ENCODE measurements at regions not wholly inside any gene's neighbourhood (a gene's known extent, or its start where the extent isn't known, plus 50 kb on each side); places are given as distances from the start of the nearest gene placed in this dataset.

DNA sequence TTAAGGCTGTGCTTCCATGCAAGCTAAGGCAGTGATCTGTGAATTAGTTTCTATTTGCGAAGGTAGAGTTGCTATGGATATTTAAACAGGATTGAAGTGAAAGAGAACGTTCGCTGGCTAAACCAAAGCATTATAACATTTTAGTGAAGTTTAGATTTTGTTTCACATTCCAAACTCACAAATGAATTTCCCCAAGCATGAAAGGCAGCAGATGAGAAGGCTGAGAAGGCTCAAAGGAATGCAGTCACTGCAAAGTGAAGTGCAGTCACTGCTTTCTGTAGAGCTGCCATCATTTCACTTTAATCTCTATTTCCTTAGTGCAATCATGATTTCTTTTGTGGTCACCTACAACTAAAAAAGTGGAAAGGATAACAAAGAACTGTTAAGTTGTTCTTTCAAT lies 334.7 kb upstream of the NR3C2 start:
- H3K9ac ChIP-seq (ENCODE audit: insufficient read depth, low read length), result peak overlapping the region; percentile 10
- peak overlapping the region in 2 of 4 experiments; percentile 4 to 19 for H3K4me3 ChIP-seq (replicated peaks in 1 of 4; ENCODE audit: control extremely low read depth in 1 of 4, insufficient read depth in 1 of 4, low read depth in 3 of 4, low read length in 4 of 4)
- no peaks in the 10 kb centered on the region for H3K27me3 ChIP-seq (ENCODE audit: control insufficient read depth, insufficient read depth, low read length)
- H2AFZ ChIP-seq (ENCODE audit: low read length), result peak overlapping the region; percentile 25
- H3K9me3 ChIP-seq (ENCODE audit: control insufficient read depth, insufficient read depth, low read depth, low read length), result no peaks in the 10 kb centered on the region
- peak overlapping the region; percentile 64 for H3K4me2 ChIP-seq (ENCODE audit: extremely low read depth, insufficient read depth, low read length)
- no peaks in the 10 kb centered on the region for H3K79me2 ChIP-seq (ENCODE audit: control insufficient read depth, insufficient read depth, low read length)
- DNase-seq (ENCODE audit: low read depth in 2 of 2), result peak in 1 of 2 donors; percentile 86
- H3K4me1 ChIP-seq (ENCODE audit: control insufficient read depth, extremely low read depth, insufficient read depth, low read length), result no peaks in the 10 kb centered on the region
- H3K27ac ChIP-seq (ENCODE audit: insufficient read depth, low read length), result peak overlapping the region; percentile 52
- TF ChIP-seq EZH2 (IDR thresholded peaks at IDR 0.05; ENCODE audit: low read length, missing control alignments), result no peak
- TF ChIP-seq, protein P1, sequence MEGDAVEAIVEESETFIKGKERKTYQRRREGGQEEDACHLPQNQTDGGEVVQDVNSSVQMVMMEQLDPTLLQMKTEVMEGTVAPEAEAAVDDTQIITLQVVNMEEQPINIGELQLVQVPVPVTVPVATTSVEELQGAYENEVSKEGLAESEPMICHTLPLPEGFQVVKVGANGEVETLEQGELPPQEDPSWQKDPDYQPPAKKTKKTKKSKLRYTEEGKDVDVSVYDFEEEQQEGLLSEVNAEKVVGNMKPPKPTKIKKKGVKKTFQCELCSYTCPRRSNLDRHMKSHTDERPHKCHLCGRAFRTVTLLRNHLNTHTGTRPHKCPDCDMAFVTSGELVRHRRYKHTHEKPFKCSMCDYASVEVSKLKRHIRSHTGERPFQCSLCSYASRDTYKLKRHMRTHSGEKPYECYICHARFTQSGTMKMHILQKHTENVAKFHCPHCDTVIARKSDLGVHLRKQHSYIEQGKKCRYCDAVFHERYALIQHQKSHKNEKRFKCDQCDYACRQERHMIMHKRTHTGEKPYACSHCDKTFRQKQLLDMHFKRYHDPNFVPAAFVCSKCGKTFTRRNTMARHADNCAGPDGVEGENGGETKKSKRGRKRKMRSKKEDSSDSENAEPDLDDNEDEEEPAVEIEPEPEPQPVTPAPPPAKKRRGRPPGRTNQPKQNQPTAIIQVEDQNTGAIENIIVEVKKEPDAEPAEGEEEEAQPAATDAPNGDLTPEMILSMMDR (conservative IDR thresholded peaks at IDR 0.05 in 1 of 2, IDR thresholded peaks at IDR 0.05 in 1 of 2; ENCODE audit: low read depth in 1 of 2, low read length in 2 of 2), result no peak
- H3K36me3 ChIP-seq (ENCODE audit: control insufficient read depth, insufficient read depth, low read length), result no peaks in the 10 kb centered on the region
- no peaks in the 10 kb centered on the region for H4K20me1 ChIP-seq (ENCODE audit: control insufficient read depth, extremely low read depth, insufficient read depth, low read length)

DNA sequence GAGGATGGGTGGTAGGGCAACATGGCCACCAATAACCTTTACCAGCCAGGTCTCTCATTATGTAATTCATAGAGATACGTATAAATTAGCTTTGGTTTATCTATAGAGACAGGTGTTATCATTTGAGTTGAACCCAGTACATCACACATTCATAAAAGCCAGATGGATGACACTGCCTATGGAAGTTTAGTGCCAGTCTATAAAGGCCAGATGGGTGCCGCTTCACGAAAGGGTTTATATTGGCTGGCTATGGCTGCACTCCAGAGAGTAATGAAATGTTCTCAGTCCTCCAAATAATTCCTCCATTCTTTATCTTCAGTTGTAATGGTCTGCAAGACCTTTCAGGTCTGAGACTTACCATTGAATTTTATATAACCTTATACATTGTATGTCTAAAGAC lies 331.9 kb upstream of the NR3C2 start:
- H3K27me3 ChIP-seq (ENCODE audit: control insufficient read depth, insufficient read depth, low read length), result no peaks in the 10 kb centered on the region
- no peak overlapping the region for H2AFZ ChIP-seq (ENCODE audit: low read length)
- H3K4me1 ChIP-seq (ENCODE audit: control insufficient read depth, extremely low read depth, insufficient read depth, low read length), result no peaks in the 10 kb centered on the region
- H3K36me3 ChIP-seq (ENCODE audit: control insufficient read depth, insufficient read depth, low read length), result no peaks in the 10 kb centered on the region
- no peaks in the 10 kb centered on the region for H4K20me1 ChIP-seq (ENCODE audit: control insufficient read depth, extremely low read depth, insufficient read depth, low read length)
- no peak overlapping the region for H3K4me3 ChIP-seq (replicated peaks in 1 of 4; ENCODE audit: control extremely low read depth in 1 of 4, insufficient read depth in 1 of 4, low read depth in 3 of 4, low read length in 4 of 4)
- DNase-seq (ENCODE audit: low read depth in 2 of 2), result no peak
- H3K4me2 ChIP-seq (ENCODE audit: extremely low read depth, insufficient read depth, low read length), result no peak overlapping the region
- no peak overlapping the region for H3K9ac ChIP-seq (ENCODE audit: insufficient read depth, low read length)
- no peaks in the 10 kb centered on the region for H3K9me3 ChIP-seq (ENCODE audit: control insufficient read depth, insufficient read depth, low read depth, low read length)
- no peak for TF ChIP-seq EZH2 (IDR thresholded peaks at IDR 0.05; ENCODE audit: low read length, missing control alignments)
- TF ChIP-seq, protein P1 (conservative IDR thresholded peaks at IDR 0.05 in 1 of 2, IDR thresholded peaks at IDR 0.05 in 1 of 2; ENCODE audit: low read depth in 1 of 2, low read length in 2 of 2), result no peak
- H3K27ac ChIP-seq (ENCODE audit: insufficient read depth, low read length), result no peak overlapping the region
- no peaks in the 10 kb centered on the region for H3K79me2 ChIP-seq (ENCODE audit: control insufficient read depth, insufficient read depth, low read length)

DNA sequence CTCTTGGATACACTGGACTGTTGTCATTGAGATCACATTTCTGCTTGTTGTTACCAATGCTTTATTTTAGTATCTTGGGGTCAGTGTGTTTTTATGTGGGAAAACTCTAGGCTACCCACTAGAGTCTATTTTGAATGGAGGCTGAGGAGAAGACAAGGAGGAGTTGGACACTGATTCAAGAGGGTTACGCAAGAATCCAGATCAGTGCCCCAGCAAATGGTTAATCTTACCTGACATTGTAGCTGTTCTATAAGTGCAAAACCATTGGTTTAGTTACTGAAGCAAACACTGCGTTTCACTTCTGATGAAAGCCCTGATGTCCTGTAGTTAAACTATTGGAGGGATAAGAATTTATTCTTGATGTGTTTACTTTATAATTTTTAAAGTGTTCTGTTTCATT lies 331.1 kb upstream of the NR3C2 start:
- no peaks in the 10 kb centered on the region for H3K27me3 ChIP-seq (ENCODE audit: control insufficient read depth, insufficient read depth, low read length)
- no peaks in the 10 kb centered on the region for H3K79me2 ChIP-seq (ENCODE audit: control insufficient read depth, insufficient read depth, low read length)
- no peak for TF ChIP-seq EZH2 (IDR thresholded peaks at IDR 0.05; ENCODE audit: low read length, missing control alignments)
- TF ChIP-seq, protein P1 (conservative IDR thresholded peaks at IDR 0.05 in 1 of 2, IDR thresholded peaks at IDR 0.05 in 1 of 2; ENCODE audit: low read depth in 1 of 2, low read length in 2 of 2), result no peak

More for the DNA sequence above, 331.1 kb upstream of the NR3C2 start:
- H3K27ac ChIP-seq (ENCODE audit: insufficient read depth, low read length), result no peak overlapping the region
- no peak overlapping the region for H3K4me2 ChIP-seq (ENCODE audit: extremely low read depth, insufficient read depth, low read length)
- no peaks in the 10 kb centered on the region for H3K4me1 ChIP-seq (ENCODE audit: control insufficient read depth, extremely low read depth, insufficient read depth, low read length)
- H3K9ac ChIP-seq (ENCODE audit: insufficient read depth, low read length), result no peak overlapping the region
- no peaks in the 10 kb centered on the region for H4K20me1 ChIP-seq (ENCODE audit: control insufficient read depth, extremely low read depth, insufficient read depth, low read length)
- no peaks in the 10 kb centered on the region for H3K36me3 ChIP-seq (ENCODE audit: control insufficient read depth, insufficient read depth, low read length)
- H2AFZ ChIP-seq (ENCODE audit: low read length), result no peak overlapping the region
- no peak for DNase-seq (ENCODE audit: low read depth in 2 of 2)
- no peaks in the 10 kb centered on the region for H3K9me3 ChIP-seq (ENCODE audit: control insufficient read depth, insufficient read depth, low read depth, low read length)
- H3K4me3 ChIP-seq (replicated peaks in 1 of 4; ENCODE audit: control extremely low read depth in 1 of 4, insufficient read depth in 1 of 4, low read depth in 3 of 4, low read length in 4 of 4), result no peak overlapping the region
